ENCODE measurements at regions not wholly inside any gene's neighbourhood (a gene's known extent, or its start where the extent isn't known, plus 50 kb on each side); places are given as distances from the start of the nearest gene placed in this dataset.

- no peak overlapping the region for H3K4me3 Mint-ChIP-seq (ENCODE audit: unreplicated experiment)
- H3K27me3 Mint-ChIP-seq (ENCODE audit: insufficient read depth, unreplicated experiment), result no peaks in the 10 kb centered on the region
- no peak for DNase-seq (ENCODE audit: unreplicated experiment)
- intact Hi-C loops (cut with micrococcal nuclease), result no loop called here
- ChIA-PET POLR2A (interaction anchor here (0.9 to 1.5 kb wide), 3 partner anchors 9 to 51 kb away, joined by 3 read pairs; no protein-coding TSS in a partner anchor), CTCF (interaction anchor here (0.5 to 0.6 kb wide), 2 partner anchors 220 to 300 kb away, joined by 3 to 5 read pairs; no protein-coding TSS in a partner anchor)
- no peak overlapping the region for H3K27ac Mint-ChIP-seq (ENCODE audit: low read depth, unreplicated experiment)
- peaks cover 4% of the 10 kb centered on the region for H3K9me3 Mint-ChIP-seq (ENCODE audit: unreplicated experiment)
- no peaks in the 10 kb centered on the region for H3K36me3 Mint-ChIP-seq (ENCODE audit: insufficient read depth, unreplicated experiment)
- no peaks in the 10 kb centered on the region for H3K4me1 Mint-ChIP-seq (ENCODE audit: insufficient read depth, unreplicated experiment)
- no peak for TF ChIP-seq CTCF (IDR thresholded peaks at IDR 0.05; ENCODE audit: unreplicated experiment)
- BruUV-seq (replicated peaks), result no TSS peak
Observed at GRCh38 chr6:147122823-147123222, 81.4 kb upstream of the STXBP5 start.

- no peak overlapping the region for H3K27ac Mint-ChIP-seq (ENCODE audit: low read depth, unreplicated experiment)
- no peak overlapping the region for H3K4me3 Mint-ChIP-seq (ENCODE audit: unreplicated experiment)
- H3K36me3 Mint-ChIP-seq (ENCODE audit: insufficient read depth, unreplicated experiment), result no peaks in the 10 kb centered on the region
- ChIA-PET CTCF (no interaction called here), POLR2A (no interaction called here)
- H3K4me1 Mint-ChIP-seq (ENCODE audit: insufficient read depth, unreplicated experiment), result no peaks in the 10 kb centered on the region
- TF ChIP-seq CTCF (IDR thresholded peaks at IDR 0.05; ENCODE audit: unreplicated experiment), result no peak
- H3K9me3 Mint-ChIP-seq (ENCODE audit: unreplicated experiment), result peaks cover 4% of the 10 kb centered on the region
- H3K27me3 Mint-ChIP-seq (ENCODE audit: insufficient read depth, unreplicated experiment), result no peaks in the 10 kb centered on the region
- no peak for DNase-seq (ENCODE audit: unreplicated experiment)
- intact Hi-C loops (cut with micrococcal nuclease), result no loop called here
- BruUV-seq (replicated peaks), result no TSS peak
Observed at GRCh38 chr6:147126618-147127022, 77.6 kb upstream of the STXBP5 start.

- Mint-ChIP-seq H3K36me3 (ENCODE audit: insufficient read depth, unreplicated experiment) (no peaks in the 10 kb centered on the region), H3K4me1 (ENCODE audit: insufficient read depth, unreplicated experiment) (no peaks in the 10 kb centered on the region), H3K27ac (ENCODE audit: low read depth, unreplicated experiment) (no peak overlapping the region), H3K9me3 (ENCODE audit: unreplicated experiment) (peaks cover 4% of the 10 kb centered on the region), H3K27me3 (ENCODE audit: insufficient read depth, unreplicated experiment) (no peaks in the 10 kb centered on the region), H3K4me3 (ENCODE audit: unreplicated experiment) (no peak overlapping the region)
- POLR2A ChIA-PET, result no interaction called here
- BruUV-seq (replicated peaks), result no TSS peak
- DNase-seq (ENCODE audit: unreplicated experiment), result peak; percentile 11
- intact Hi-C loops (cut with micrococcal nuclease), result no loop called here
- CTCF ChIA-PET, result no interaction called here
- TF ChIP-seq CTCF (IDR thresholded peaks at IDR 0.05; ENCODE audit: unreplicated experiment), result no peak
Observed at GRCh38 chr6:147127587-147127986, 76.6 kb upstream of the STXBP5 start.

- TF ChIP-seq CTCF (IDR thresholded peaks at IDR 0.05; ENCODE audit: unreplicated experiment), result no peak
- H3K36me3 Mint-ChIP-seq (ENCODE audit: insufficient read depth, unreplicated experiment), result no peaks in the 10 kb centered on the region
- H3K27ac Mint-ChIP-seq (ENCODE audit: low read depth, unreplicated experiment), result no peak overlapping the region
- ChIA-PET CTCF (no interaction called here), POLR2A (no interaction called here)
- intact Hi-C loops (cut with micrococcal nuclease), result no loop called here
- no peaks in the 10 kb centered on the region for H3K27me3 Mint-ChIP-seq (ENCODE audit: insufficient read depth, unreplicated experiment)
- no peak for DNase-seq (ENCODE audit: unreplicated experiment)
- peaks cover 4% of the 10 kb centered on the region for H3K9me3 Mint-ChIP-seq (ENCODE audit: unreplicated experiment)
- no TSS peak for BruUV-seq (replicated peaks)
- H3K4me3 Mint-ChIP-seq (ENCODE audit: unreplicated experiment), result no peak overlapping the region
- H3K4me1 Mint-ChIP-seq (ENCODE audit: insufficient read depth, unreplicated experiment), result no peaks in the 10 kb centered on the region
Observed at GRCh38 chr6:147128056-147128455, 76.2 kb upstream of the STXBP5 start.

All from MCF 10A (cell line).